AG04450 (cell line): ENCODE measurements at regions not wholly inside any gene's neighbourhood (a gene's known extent, or its start where the extent isn't known, plus 50 kb on each side); places are given as distances from the start of the nearest gene placed in this dataset.

Experiments used
- CTCF ChIA-PET: fragments of 300-600, 350-600 bp; formaldehyde crosslinking; extraction: SDS; loops from one replicate; lab custom pipeline; 2022; ENCODE audit warnings: antibody characterized with exemption, inconsistent platforms; lab: Charles Lee
- POLR2A ChIA-PET: fragments of 350-600 bp; formaldehyde crosslinking; extraction: SDS; loops from one replicate; lab custom pipeline; 2021; ENCODE audit warnings: antibody characterized with exemption, inconsistent platforms; lab: Yijun Ruan, JAX
- DNase-seq: peaks from one replicate; pipeline ENCODE4 v3.0.0-alpha.2; 2011; ENCODE audit warnings: low read depth, low spot score
- H3K27ac ChIP-seq: one replicate; pipeline ENCODE4 v1.5.1; 2012; ENCODE audit warnings: low read depth, low read length, control low read depth
- H3K27me3 ChIP-seq: one replicate; pipeline ENCODE4 v1.6.0; 2012; ENCODE audit warnings: low read length; ENCODE audit not compliant: control insufficient read depth, insufficient read depth
- H3K4me3 ChIP-seq: 2 replicates; pipeline ENCODE4 v1.5.1; 2011; ENCODE audit warnings: mild to moderate bottlenecking, low read depth, low read length, control low read depth
- H3K9me3 ChIP-seq: 2 replicates; pipeline ENCODE4 v1.5.1; 2012; ENCODE audit warnings: low read length; ENCODE audit not compliant: control insufficient read depth, insufficient read depth
- small RNA-seq: library from RNA; depleted of rRNA; stranded (forward); fragments of <200 nt; gene quantifications from one replicate; pipeline ENCODE3, GENCODE V24; 2012; ENCODE audit warnings: low read depth; ENCODE audit not compliant: insufficient read length
- TF ChIP-seq, protein P1 (sequence below): IDR thresholded peaks from 2 replicates; pipeline ENCODE4 v1.5.1; 2011; ENCODE audit warnings: low read depth, low read length, control low read depth, inconsistent platforms

- Histone ChIP-seq H3K27me3 (no peaks in the 10 kb centered on the region), H3K27ac (no peak overlapping the region), H3K4me3 (no peak overlapping the region), H3K9me3 (peaks cover 9% of the 10 kb centered on the region; the same call in 1 of the 2 replicates)
- TF ChIP-seq, protein P1, sequence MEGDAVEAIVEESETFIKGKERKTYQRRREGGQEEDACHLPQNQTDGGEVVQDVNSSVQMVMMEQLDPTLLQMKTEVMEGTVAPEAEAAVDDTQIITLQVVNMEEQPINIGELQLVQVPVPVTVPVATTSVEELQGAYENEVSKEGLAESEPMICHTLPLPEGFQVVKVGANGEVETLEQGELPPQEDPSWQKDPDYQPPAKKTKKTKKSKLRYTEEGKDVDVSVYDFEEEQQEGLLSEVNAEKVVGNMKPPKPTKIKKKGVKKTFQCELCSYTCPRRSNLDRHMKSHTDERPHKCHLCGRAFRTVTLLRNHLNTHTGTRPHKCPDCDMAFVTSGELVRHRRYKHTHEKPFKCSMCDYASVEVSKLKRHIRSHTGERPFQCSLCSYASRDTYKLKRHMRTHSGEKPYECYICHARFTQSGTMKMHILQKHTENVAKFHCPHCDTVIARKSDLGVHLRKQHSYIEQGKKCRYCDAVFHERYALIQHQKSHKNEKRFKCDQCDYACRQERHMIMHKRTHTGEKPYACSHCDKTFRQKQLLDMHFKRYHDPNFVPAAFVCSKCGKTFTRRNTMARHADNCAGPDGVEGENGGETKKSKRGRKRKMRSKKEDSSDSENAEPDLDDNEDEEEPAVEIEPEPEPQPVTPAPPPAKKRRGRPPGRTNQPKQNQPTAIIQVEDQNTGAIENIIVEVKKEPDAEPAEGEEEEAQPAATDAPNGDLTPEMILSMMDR: no peak
- POLR2A ChIA-PET: no interaction called here
- no peak for DNase-seq
- CTCF ChIA-PET: no interaction called here
Measured at GRCh38 chr4:86543080-86543479, 51.0 kb upstream of the PTPN13 start.

- ChIA-PET POLR2A (no interaction called here), CTCF (interaction anchor here (1.0 kb wide), 1 partner anchor 379 kb away, joined by 3 read pairs; no protein-coding TSS in a partner anchor)
- no peak for DNase-seq
- TF ChIP-seq, protein P1: no peak
- Histone ChIP-seq H3K27me3 (no peaks in the 10 kb centered on the region), H3K27ac (no peak overlapping the region), H3K4me3 (no peak overlapping the region), H3K9me3 (peaks cover 9% of the 10 kb centered on the region; the same call in 1 of the 2 replicates)
Measured at GRCh38 chr4:86543560-86544309, 50.4 kb upstream of the PTPN13 start.

DNA sequence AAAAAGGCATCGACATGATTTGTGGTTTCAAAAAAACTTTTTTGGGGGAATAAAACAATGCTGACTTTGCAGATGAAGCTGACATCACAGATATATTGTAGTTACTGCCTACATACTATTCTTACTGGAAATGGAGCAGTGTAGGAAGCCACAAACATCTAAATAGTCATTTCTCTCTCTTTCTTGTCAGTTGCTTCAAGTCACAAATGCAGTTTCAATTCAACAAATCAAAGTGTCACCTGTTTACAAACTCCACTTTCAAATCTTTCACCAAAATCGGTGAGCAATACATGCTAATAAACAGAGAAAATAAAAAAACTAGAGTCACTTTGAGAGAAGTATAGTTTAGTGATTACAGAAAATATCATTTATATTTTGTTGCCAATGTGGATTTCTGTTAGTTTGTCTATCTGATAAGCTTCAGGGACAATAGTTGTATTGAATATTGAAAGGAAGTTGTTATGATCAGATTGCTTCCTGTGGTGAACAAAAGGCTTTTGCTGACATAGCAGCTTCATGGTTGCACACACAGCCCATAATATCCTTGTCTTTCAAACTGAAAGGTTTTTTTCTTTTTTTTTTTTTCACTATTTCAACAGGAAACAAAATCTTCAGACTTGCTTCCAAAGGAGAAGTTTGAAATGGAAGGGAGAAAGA is 49.7 kb upstream of the PTPN13 start:
- TF ChIP-seq, protein P1: no peak
- Histone ChIP-seq H3K27me3 (no peaks in the 10 kb centered on the region), H3K9me3 (peaks cover 9% of the 10 kb centered on the region; the same call in 1 of the 2 replicates), H3K4me3 (no peak overlapping the region), H3K27ac (no peak overlapping the region)
- no peak for DNase-seq
- POLR2A ChIA-PET: no interaction called here
- CTCF ChIA-PET: interaction anchor here (1.0 kb wide), 1 partner anchor 378 kb away, joined by 3 read pairs; no protein-coding TSS in a partner anchor

Small RNA genes lying in the stretch of these regions (small RNA-seq; reads per million reads assigned to genes)
- 0.81 reads per million for gene MIR4452
